ENCODE measurements at regions not wholly inside any gene's neighbourhood (a gene's known extent, or its start where the extent isn't known, plus 50 kb on each side); places are given as distances from the start of the nearest gene placed in this dataset.

DNA sequence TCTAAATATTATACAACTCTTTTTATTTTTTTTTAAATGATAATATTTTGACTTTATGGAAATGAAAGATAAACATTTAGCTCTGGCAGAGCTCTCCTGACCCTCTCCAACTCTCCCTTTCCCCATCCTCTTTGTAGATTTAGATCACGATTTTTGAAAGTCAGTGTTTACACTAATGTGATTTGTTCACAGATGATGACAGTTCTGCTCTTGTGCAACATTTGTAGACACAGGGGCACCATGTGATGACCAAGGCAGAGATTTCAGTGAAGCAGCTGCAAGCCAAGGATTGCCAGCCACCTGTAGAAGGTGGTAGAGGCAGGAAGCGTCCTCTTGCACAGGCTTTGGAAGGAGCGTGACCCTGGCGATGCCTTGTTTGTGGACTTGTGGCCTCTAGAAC, 483.2 kb downstream of the QKI start:
- Histone ChIP-seq H3K4me3 (no peak overlapping the region), H3K4me1 (no peaks in the 10 kb centered on the region), H3K27ac (no peak overlapping the region), H3K36me3 (no peaks in the 10 kb centered on the region), H3K27me3 (no peaks in the 10 kb centered on the region), H3K9me3 (no peaks in the 10 kb centered on the region)
- in situ Hi-C loops (cut with MboI; ENCODE audit: low sequenced_read_pairs in 4 of 4) (no loop called here), intact Hi-C loops (cut with DNase I; ENCODE audit: low total_unique reads) (loop anchor here (5.0 kb wide), 1 partner anchor 40 kb away; no protein-coding TSS in a partner anchor)
- no peak for DNase-seq
- ATAC-seq, result no peak
- TF ChIP-seq CTCF (IDR thresholded peaks at IDR 0.05 in 4 of 5, conservative IDR thresholded peaks at IDR 0.05 in 1 of 5), result no peak
- TF ChIP-seq POLR2A (IDR thresholded peaks at IDR 0.05), result no peak

GRCh38 chr6:163897030-163897429, 482.5 kb downstream of the QKI start:
- ATAC-seq (peak; percentile 72 to 94), DNase-seq (peak; percentile 20 to 46)
- Histone ChIP-seq H3K27ac (peak overlapping the region in 2 of 4 donors; percentile 26 to 28), H3K27me3 (no peaks in the 10 kb centered on the region), H3K4me1 (no peaks in the 10 kb centered on the region), H3K36me3 (no peaks in the 10 kb centered on the region), H3K9me3 (no peaks in the 10 kb centered on the region), H3K4me3 (no peak overlapping the region)
- intact Hi-C loops (cut with DNase I; ENCODE audit: low total_unique reads), result loop anchor here (5.0 kb wide), 1 partner anchor 40 kb away; no protein-coding TSS in a partner anchor
- TF ChIP-seq CTCF (IDR thresholded peaks at IDR 0.05 in 4 of 5, conservative IDR thresholded peaks at IDR 0.05 in 1 of 5), result no peak
- TF ChIP-seq POLR2A (IDR thresholded peaks at IDR 0.05), result no peak
- in situ Hi-C loops (cut with MboI; ENCODE audit: low sequenced_read_pairs in 4 of 4), result no loop called here

DNA sequence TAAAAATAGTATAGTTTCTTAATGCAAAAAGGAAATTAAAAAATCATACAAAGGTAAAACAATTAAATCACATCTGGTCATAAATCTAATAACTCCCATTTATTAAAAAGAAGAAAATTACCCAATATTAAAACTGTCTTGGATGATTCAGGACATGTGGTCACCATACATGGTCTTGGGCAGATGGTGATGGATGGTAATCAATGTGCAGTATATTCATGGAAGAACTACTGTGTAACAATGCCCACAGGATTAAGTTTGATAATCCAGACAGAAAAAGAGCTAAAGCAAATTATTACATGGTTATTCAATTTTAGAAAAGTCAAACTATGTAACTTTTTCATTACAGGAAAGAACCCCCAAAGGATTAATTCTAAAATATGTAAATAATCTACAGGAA, 480.6 kb downstream of the QKI start:
- Histone ChIP-seq H3K27ac (no peak overlapping the region), H3K9me3 (no peaks in the 10 kb centered on the region), H3K36me3 (no peaks in the 10 kb centered on the region), H3K4me3 (no peak overlapping the region), H3K4me1 (no peaks in the 10 kb centered on the region), H3K27me3 (no peaks in the 10 kb centered on the region)
- in situ Hi-C loops (cut with MboI; ENCODE audit: low sequenced_read_pairs in 4 of 4) (no loop called here), intact Hi-C loops (cut with DNase I; ENCODE audit: low total_unique reads) (loop anchor here (5.0 kb wide), 1 partner anchor 42 kb away; no protein-coding TSS in a partner anchor)
- no peak for ATAC-seq
- TF ChIP-seq POLR2A (IDR thresholded peaks at IDR 0.05) (no peak), CTCF (IDR thresholded peaks at IDR 0.05 in 4 of 5, conservative IDR thresholded peaks at IDR 0.05 in 1 of 5) (no peak)
- DNase-seq, result no peak

- no peak for TF ChIP-seq CTCF (IDR thresholded peaks at IDR 0.05 in 4 of 5, conservative IDR thresholded peaks at IDR 0.05 in 1 of 5)
- no peak for TF ChIP-seq POLR2A (IDR thresholded peaks at IDR 0.05)
- DNase-seq, result no peak
- Histone ChIP-seq H3K36me3 (no peaks in the 10 kb centered on the region), H3K9me3 (no peaks in the 10 kb centered on the region), H3K4me3 (no peak overlapping the region), H3K27ac (no peak overlapping the region), H3K4me1 (no peaks in the 10 kb centered on the region), H3K27me3 (no peaks in the 10 kb centered on the region)
- in situ Hi-C loops (cut with MboI; ENCODE audit: low sequenced_read_pairs in 4 of 4) (no loop called here), intact Hi-C loops (cut with DNase I; ENCODE audit: low total_unique reads) (no loop called here)
- ATAC-seq, result no peak
Measured at GRCh38 chr6:163893609-163894189, 479.2 kb downstream of the QKI start.

All from gastrocnemius medialis (tissue), 4 donors.